ENCODE measurements at regions not wholly inside any gene's neighbourhood (a gene's known extent, or its start where the extent isn't known, plus 50 kb on each side); places are given as distances from the start of the nearest gene placed in this dataset.
"Not testable (repeated sequence)": the region's sequence is repeated elsewhere in the genome, so short reads cannot be mapped to it uniquely, and the experiment has no call there.

DNA sequence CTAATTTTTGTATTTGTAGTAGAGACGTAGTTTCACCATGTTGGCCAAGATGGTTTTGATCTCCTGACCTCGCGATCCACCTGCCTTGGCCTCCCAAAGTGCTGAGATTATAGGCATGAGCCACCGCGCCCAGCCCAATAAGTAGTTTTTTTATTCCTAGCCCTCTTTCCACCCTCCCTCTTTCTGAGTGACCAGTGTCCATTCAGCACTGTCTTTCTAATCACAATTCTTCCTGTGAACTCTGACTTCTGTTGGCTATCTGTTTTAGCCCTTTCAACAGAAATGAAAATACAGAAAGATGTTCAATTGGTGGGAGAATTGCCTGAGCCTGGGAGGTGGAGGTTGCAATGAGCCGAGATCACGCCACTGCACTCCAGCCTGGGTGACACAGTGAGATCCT, 122.3 kb upstream of the LIFR start:
- not testable (repeated sequence) for DNase-seq (ENCODE audit: low read depth, low spot score)

DNA sequence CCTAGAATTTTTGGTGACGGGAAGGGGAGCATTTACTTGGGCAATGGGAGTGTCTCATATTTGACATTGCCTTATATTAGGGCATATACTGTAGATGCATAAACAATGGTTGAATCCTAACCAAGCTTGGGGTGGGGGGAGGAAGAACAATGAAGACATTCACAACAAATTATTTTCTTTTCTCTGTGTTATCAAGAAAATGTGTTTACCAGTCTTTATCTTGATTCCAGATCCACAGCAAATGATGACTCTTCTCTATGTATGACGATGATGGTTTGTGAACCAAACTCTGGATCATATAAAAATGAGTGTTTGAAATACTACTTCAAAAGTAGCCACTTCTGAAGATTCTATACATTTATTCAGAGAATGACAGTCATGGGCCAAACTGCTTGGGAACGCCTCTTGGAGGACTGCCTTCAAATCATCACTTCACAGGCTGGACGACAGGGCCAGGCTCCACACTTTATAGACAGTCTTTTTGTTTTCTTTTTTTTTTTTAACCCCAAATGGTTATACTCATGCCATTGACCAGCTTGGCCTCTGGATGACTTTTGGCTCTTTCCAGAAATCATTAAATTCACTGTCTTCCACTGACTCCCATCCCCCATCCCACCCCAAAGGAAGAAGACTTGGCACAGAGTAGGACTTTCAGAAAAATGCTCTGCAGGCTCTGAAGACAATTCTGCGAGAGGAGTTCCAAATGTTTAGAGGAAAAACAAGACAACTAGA, 123.8 kb upstream of the LIFR start:
- DNase-seq (ENCODE audit: low read depth, low spot score) = no peak

DNA sequence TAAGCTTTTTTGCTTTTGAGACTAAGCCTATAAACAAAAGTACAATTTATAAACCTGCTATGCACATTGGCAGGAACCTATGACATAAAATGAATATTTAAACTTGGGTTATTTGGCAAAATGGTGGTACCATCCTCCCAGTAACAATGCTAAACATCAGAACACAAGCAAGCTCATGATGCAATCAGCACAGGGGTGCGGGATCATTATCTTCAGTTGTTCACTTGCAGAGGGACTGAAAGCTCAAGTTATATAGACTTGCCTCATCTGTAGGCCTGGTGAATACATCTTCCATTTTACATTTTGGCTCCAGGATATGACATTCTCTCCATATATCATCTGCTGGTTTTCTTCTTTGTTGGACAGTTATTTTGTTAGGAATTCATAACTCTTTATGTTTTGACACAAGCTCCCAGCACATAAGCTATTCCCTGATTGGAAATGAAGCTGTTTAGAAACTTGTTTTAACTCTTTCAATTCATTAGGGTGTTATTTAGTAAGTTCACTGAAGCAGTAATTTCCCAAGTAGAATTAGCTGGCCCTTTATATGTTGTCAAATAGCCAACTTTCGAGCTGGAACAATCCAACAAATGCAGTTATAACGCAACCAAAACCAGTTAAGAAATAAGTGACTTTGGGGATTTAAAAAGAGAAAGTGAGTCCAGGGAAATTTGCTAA, 124.7 kb upstream of the LIFR start:
- no peak for DNase-seq (ENCODE audit: low read depth, low spot score)

DNA sequence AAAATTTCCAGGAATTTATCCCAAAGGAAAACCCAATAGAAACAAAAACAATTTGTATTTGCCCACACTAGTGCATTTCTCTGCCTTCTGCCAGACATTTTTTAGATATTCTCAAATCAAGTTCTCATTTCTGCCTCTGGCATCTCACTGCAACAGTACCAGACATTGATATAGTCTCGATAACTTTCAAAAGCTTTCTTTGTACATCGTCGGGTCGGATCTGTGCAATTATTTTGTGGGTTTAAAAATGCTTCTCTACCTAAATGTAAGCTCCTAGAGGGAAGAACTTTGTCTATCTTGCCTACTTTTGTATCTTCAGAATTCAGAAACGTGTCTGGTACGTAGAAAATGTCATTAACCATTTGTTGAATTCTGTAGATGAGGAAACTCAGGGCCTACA, 125.5 kb upstream of the LIFR start:
- no peak for DNase-seq (ENCODE audit: low read depth, low spot score)

DNA sequence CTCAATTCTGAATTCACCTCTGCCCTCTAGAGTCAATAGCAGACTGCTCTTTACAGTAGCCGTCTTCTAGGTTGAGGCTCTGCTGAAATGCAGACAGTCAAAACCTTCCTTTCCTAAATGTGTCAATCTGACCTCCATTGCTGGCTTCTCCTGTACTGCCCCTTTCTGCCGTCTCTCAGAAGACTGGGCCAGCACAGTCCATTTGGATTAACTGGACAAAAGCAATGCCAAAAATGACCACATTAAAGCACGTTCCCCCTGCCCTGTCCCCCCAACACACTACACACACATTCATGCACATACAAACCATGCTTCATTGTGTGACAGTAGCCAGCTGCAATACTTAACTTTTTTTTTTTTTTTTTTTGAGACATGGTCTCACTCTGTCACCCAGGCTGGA, 130.2 kb upstream of the LIFR start:
- DNase-seq (ENCODE audit: low read depth, low spot score) = no peak

DNA sequence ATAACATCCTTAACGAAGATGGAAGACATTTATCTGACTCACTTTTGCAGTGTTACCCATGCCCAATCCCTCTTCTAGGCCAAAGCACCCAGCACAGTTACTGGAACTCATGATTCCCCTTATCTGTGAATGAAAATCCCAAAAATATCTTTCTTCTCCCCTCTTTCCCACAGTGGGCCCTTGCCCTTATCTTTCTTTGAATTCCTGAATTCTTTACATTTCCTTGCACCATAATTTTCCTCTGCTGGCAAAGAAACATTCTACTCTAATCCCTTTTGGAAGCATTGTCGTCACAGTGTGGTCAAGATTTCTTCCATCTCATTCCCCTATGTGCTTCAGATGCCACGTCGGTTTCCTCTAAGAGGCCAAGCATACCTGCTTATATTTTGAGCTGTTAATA, 135.9 kb upstream of the LIFR start:
- peak; percentile 28 for DNase-seq (ENCODE audit: low read depth, low spot score)

DNA sequence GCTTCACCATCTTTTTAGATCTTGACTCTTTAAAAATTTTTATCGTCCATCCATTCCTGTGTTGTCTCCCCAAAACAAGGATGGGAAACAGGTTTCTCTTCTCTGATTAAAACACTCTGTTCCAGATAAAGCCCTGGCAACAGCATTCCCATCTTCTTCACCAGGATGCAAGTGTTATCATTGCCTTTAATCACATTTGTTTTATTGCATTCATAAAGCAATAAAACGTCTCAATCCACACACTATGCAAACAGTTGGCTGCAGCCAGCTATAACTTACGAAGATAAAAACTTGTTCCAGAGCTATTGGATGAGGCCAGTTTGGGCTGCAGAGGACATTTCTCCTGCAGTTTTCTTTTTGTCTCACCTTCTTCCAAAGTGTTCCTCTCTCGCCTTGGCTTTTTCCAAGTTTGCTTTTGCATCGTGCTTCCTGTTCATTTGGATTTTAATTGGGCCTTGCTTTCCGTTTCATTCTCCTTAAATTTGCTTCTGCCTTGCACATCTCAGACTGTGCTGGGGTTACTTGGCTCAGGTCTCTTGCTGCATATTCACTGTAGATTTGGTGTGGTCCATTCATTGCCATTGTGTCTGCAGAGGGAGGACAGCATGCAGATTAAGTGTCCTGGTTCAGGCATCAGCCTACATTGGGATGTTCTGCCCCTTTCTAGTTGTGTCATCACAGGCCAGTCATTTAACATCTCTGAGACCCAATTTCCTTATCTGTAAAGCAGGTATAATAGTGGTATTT, 136.5 kb upstream of the LIFR start:
- DNase-seq (ENCODE audit: low read depth, low spot score) = no peak

DNA sequence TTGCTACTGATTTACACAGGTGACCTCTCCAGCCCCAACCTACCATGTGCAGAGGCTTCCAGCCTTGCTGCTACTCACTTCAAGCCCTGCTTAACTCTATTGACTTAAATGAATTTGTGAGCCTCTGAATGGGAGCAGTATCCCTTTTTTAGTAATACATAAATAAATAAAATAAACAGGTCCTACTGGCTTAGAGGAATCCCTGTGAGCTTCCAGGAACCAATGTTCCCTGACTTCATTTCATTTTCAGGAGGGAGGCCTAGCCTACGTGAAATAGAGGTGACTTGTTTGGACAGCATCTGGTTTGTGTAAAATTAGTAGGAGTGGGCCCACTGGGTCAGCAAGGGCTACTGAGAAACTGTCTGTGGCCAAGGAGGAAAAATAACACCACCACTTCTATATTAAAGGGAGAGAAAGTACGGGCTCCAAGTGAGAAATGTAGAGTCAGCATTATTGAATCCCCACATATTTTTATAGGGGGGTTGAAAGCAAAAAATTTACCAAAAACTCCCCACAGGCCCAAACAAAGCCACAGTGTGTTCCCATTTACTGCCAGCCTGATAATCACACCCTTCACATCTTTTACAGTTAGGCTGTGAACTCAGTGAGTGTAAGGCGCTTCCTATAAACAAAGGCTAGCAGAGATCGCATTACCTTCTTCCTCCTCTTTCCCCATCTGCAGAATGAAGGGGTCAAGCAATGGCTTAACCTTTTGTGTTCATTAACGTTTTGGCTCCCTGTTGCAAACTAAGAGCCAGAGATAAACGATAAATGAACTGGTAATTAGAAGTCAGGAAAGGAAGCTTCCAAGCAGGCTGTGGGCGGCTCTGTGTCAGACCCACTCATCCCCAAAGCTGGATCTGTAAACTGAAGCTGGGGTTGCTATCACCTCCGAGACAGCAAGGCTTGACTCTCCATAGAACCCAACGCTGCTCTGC, 138.8 kb upstream of the LIFR start:
- DNase-seq (ENCODE audit: low read depth, low spot score) = no peak

DNA sequence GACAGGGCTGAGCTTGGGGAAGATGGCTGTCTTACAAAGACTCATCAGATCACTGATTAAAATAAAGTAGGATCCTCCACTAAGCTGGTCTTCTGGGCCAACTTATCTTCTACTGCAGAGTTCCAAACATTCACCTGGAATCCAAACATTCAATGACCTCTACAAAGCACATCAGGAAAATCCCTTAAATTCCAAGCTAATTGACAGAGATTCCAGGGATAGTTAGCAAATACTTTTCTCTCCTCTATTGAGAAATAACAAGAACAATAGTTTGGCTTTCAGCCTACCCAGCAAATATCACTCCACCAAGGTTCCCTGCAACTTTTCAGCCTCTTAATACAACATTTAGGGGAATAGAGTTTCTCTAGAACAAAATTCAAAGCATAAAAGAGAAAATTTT, 140.6 kb upstream of the LIFR start:
- DNase-seq (ENCODE audit: low read depth, low spot score) = peak; percentile 49

DNA sequence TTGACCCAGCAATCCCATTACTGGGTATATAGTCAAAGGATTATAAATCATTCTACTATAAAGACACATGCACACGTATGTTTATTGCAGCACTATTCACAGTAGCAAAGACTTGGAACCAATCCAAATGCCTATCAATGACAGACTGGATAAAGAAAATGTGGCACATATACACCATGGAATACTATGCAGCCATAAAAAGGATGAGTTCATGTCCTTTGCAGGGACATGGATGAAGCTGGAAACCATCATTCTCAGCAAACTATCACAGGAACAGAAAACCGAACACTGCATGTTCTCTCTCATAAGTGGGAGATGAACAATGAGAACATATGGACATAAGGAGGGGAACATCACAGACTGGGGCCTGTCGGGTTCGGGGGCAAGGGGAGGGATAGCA, 140.3 kb upstream of the OSMR start:
- not testable (repeated sequence) for DNase-seq (ENCODE audit: low read depth, low spot score)

DNA sequence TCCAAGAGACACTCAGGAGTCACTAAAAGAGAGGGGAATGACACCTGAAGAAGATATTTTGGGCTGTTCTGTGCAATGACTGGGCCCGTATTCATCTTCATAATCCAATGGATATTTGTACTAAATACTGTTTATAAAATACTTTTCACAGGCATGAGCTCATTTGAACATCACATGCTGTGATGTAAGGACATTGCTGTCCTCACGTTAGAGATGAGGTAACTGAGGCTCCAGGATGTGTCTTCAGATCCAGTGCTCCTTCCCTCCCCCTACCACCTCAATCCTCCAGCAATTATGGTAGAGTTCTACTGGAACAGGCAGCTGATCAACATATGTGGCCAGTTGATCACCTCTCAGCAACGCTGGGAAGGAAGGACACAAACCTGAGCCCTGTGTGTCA, 139.4 kb upstream of the OSMR start:
- DNase-seq (ENCODE audit: low read depth, low spot score) = no peak

DNA sequence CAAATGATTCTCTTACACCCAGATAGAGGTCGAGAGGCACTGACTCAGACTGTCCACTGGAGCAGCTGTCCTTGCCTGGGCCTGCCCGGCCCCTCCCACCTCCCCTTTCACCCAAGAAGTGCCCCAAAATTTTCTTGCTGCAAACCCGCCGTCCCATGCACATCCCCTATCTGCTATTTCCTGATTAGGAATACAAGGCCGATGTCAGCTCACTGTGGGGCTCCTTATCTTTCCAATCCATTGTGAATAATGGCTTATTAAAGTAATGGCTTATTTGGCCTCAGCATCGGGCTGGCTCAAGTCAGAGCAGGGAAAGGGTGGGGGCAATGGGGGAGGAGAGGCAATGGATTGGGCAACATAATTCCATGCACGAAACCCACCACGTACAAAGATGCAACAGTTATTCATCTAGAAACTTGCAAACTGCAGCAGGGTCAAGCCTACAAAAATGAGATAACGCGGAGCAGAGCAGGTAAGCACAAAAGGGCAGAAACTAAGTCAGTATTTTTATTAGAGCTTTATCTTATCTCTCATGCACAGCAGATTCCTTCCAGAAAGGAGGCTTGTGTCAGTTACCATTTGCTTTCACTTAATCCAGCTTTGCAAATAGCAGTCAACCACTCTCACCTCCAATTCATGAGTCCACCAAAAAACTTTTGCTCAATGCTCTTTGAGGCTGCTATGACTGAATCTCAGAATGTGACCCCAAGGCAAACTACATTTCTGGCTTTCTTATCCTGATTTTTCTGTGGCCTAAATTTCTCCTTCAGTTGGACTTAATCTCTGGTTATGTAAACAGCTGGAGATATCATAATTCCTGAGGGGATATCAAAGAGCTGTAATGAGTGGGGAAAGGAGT, 138.2 kb upstream of the OSMR start:
- no peak for DNase-seq (ENCODE audit: low read depth, low spot score)

DNA sequence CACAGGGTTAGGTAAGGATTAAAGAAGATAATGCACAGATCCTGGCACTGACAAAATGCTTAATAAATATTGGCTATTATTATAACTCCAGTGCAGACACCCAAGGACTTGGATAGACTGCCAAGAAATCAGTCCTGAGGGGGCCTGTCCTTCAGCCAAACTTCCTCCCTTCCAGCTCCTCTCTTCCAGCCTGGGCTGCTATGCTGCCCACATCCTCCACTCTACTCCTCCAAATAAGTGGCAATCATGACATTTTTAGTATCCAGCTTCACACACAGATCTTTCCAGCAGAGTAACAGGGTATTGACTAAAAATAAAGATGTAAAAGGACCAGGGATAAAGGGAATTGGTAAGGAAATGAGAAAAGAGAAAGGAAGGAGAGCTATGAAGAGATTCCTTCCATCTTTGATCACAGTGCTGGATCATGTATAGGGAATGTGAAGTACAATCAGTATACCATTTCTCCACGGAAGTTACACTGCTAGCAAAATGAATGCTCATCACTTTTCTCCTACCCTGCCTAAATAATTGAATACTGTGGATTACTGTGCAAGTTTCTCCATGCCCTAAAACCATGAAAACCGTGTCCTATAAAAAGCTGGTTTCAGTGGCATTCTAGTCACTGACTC, 136.0 kb upstream of the OSMR start:
- DNase-seq (ENCODE audit: low read depth, low spot score) = no peak

DNA sequence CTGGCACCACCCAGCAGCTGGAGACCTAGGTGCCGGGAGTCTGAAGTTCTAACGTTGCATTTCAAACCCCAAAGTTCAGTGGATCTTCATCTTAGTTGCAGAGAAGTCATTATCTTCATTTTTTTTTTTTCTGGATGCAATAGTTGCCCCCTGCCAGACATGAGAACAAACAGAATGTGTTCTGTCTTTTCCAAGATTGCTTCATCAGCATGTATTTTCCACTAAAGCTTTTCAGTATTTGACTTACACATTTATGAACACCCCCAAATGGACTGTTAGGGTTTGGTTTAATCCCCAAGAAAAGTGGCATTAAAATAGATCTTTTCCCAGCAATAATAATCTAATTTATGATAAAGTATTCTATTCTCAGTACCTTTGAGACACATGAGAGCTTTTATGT, 135.2 kb upstream of the OSMR start:
- no peak for DNase-seq (ENCODE audit: low read depth, low spot score)

DNA sequence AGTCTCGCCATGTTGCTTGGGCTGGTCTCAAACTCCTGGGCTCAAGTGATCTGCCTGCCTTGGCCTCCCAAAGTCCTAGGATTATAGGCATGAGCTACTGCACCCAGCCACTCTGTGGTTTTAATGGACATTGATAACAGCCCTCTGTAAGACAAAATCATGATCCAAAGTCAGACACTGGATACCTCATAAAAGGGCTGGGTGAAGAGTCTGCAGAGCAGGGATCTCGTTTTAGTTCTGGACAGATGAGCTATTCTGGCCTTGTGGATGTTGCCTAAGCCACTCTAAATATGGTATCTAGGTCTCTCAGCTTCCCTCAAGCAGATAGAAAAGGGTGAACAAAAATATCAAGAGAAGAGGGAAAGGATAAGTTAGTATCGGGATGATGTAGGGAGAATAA, 133.4 kb upstream of the OSMR start:
- no peak for DNase-seq (ENCODE audit: low read depth, low spot score)

DNA sequence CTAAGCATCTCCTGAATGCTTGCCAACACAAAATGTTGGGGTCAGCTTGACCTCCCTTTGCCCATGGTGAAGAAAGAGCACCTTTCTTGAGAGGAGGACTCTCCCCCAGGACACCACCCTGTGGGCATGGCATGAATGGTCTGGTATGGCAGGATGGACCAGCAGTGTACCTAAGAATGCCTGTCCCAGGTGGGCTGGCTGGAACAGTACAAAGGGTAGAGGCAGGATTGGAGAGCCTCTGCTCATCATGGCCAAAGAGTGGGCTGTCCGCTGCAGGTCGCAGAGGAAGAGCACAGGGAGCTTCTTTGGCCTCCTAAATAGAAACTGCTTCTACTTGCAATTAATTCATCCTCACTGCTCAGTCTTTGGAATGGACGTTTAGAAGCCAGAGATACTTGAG, 131.6 kb upstream of the OSMR start:
- DNase-seq (ENCODE audit: low read depth, low spot score) = no peak

DNA sequence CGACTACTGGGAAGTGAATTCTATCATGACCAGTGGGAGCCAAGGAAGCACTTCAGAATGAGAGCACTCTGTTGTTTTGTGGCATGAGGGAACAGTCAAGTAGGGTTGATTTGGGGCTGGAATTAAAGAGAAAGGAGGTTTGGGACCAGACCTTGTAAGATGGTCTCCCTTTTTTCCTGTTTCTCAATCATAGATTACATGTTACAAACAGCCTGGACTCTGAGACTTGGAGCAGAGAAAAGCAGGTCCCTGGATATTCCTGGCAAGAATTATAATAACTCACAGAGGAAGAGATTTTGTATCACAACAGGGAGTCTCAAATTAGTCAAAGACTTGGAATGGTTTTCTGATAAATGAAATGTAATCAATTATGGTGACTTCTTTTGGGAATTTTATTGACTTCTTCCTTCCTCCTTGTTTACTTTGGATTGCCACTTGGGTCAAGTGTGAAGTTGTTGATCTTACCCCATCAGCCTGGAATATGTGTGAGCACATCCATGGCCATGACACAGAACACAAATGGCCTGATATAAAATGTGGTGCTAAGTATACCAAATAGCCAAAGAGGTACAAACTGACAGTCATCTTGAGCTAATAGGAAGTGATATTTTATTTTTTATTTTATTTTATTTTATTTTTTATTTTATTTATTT, 131.0 kb upstream of the OSMR start:
- DNase-seq (ENCODE audit: low read depth, low spot score) = no peak

DNA sequence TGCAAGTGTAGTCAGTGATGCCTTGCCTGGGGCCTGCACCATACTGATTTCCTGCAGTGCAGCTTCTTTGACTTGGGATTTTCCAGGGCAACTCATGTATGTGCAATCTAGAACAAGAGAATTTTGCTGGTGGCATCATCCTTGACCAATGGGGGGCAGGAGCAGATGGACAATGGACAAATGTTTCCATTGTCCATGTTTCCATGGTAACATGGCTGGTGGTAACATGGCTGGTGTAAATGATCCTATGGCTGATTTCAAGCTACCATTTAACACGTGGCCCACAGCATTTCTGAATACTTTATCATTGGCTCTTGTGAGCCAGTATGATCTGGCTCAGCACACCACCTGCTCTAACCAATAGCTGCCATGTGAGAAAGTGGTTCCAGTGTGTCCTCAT, 130.1 kb upstream of the OSMR start:
- DNase-seq (ENCODE audit: low read depth, low spot score) = no peak

DNA sequence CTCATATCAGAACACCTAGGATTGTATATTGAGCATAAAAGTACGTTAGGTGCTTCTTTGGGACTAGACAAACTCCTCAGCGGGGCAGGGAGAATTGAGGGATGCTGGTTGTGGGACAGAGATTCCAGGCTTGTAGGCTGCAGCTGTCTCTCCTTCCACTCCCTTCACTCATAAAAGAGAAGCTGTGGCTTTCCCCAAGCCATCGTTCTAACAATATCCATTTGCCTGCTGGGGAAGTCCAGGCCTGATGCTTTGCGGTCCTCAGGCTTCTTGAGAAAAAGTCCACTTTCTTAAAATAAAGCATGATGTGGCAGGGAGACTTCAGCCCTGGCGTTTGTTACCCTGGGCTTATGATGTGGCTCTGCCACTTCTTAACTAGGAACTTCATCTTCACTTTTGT, 129.3 kb upstream of the OSMR start:
- no peak for DNase-seq (ENCODE audit: low read depth, low spot score)

Data from astrocyte of the hippocampus (primary cell).